K562 (cell line): ENCODE measurements at regions not wholly inside any gene's neighbourhood (a gene's known extent, or its start where the extent isn't known, plus 50 kb on each side); places are given as distances from the start of the nearest gene placed in this dataset.
A peak's percentile ranks its signal among the peaks of the same experiment; 100 is the strongest.

ENCODE experiments used
- CUX1 ChIP-seq: fragments of 200-800 bp; sonication (Bioruptor generic); IDR thresholded peaks from 2 replicates; pipeline ENCODE4 v1.6.1; 2016; ENCODE audit warnings: missing genetic modification characterization, missing compliant biosample characterization
- DIDO1 ChIP-seq: fragments of 450-650 bp; IDR thresholded peaks from 2 replicates; pipeline ENCODE4 v1.6.1; 2016; ENCODE audit warnings: low read depth, missing biosample characterization, missing genetic modification characterization
- FOXM1 ChIP-seq, 2 experiments: fragments of 450-650 bp in 1 of 2; sonication (generic) in 1 of 2; formaldehyde crosslinking in 1 of 2; IDR thresholded peaks; 2 replicates each; pipeline versions ENCODE4 v1.6.1 to v1.9.0; 2017 to 2022; ENCODE audit warnings: low read depth in 2 of 2, mild to moderate bottlenecking in 2 of 2, missing genetic modification reagents in 1 of 2, moderate library complexity in 1 of 2
- HES1 ChIP-seq: fragments of 450-650 bp; IDR thresholded peaks from 2 replicates; pipeline ENCODE4 v1.6.1; 2016; ENCODE audit warnings: low read depth, mild to moderate bottlenecking, moderate library complexity
- HNRNPL ChIP-seq: fragments of 200-400 bp; formaldehyde crosslinking; IDR thresholded peaks from 2 replicates; pipeline ENCODE4 v1.6.1; 2017; ENCODE audit warnings: low read depth, mild to moderate bottlenecking, low read length
- MEF2A ChIP-seq: IDR thresholded peaks from 2 replicates; pipeline ENCODE4 v1.6.1; 2011; ENCODE audit warnings: low read depth, mild to moderate bottlenecking, low read length, moderate library complexity; ENCODE audit not compliant: control insufficient read depth
- NFIX ChIP-seq: fragments of 250-450 bp; sonication (Bioruptor Pico); IDR thresholded peaks from 2 replicates; pipeline ENCODE4 v1.4.0; 2020; ENCODE audit warnings: low read depth, mild to moderate bottlenecking, moderate library complexity
- NFRKB ChIP-seq: fragments of 450-650 bp; IDR thresholded peaks from 2 replicates; pipeline ENCODE4 v1.6.1; 2016; ENCODE audit warnings: low read depth
- PTTG1 ChIP-seq: fragments of 450-650 bp; IDR thresholded peaks from 2 replicates; pipeline ENCODE4 v1.6.1; 2016; ENCODE audit warnings: low read depth, mild to moderate bottlenecking, missing genetic modification characterization, missing compliant biosample characterization
- TCF7 ChIP-seq: sonication (generic); IDR thresholded peaks from 2 replicates; pipeline ENCODE4 v1.6.1; 2016; ENCODE audit warnings: antibody characterized with exemption, borderline replicate concordance
- WHSC1 ChIP-seq: IDR thresholded peaks from one replicate; pipeline ENCODE4 v1.6.1; 2012; ENCODE audit warnings: low read length, control low read depth, inconsistent platforms
- XRCC4 ChIP-seq: IDR thresholded peaks from one replicate; pipeline ENCODE4 v1.6.1; 2011; ENCODE audit not compliant: insufficient read depth, insufficient read length; ENCODE audit errors: extremely low read depth
- ZNF184 ChIP-seq: sonication (generic); formaldehyde crosslinking; IDR thresholded peaks from 2 replicates; pipeline ENCODE4 v1.5.0; 2020; ENCODE audit warnings: missing genetic modification reagents
- ZNF24 ChIP-seq: fragments of 450-650 bp; IDR thresholded peaks from 2 replicates; pipeline ENCODE4 v1.6.1; 2016
- ZNF280A ChIP-seq: fragments of 450-650 bp; IDR thresholded peaks from 2 replicates; pipeline ENCODE4 v1.6.1; 2018; ENCODE audit warnings: mild to moderate bottlenecking, low read depth; ENCODE audit not compliant: partially characterized antibody
- ZNF41 ChIP-seq: fragments of 250-450 bp; sonication (Bioruptor Pico); conservative IDR thresholded peaks from 2 replicates; pipeline ENCODE4 v1.4.0; 2020; ENCODE audit warnings: mild to moderate bottlenecking
- TF ChIP-seq, protein P1 (sequence below): fragments of 250-450 bp; sonication (Bioruptor Pico); IDR thresholded peaks from 2 replicates; pipeline ENCODE4 v1.4.0; 2020; ENCODE audit warnings: mild to moderate bottlenecking, moderate library complexity

DNA sequence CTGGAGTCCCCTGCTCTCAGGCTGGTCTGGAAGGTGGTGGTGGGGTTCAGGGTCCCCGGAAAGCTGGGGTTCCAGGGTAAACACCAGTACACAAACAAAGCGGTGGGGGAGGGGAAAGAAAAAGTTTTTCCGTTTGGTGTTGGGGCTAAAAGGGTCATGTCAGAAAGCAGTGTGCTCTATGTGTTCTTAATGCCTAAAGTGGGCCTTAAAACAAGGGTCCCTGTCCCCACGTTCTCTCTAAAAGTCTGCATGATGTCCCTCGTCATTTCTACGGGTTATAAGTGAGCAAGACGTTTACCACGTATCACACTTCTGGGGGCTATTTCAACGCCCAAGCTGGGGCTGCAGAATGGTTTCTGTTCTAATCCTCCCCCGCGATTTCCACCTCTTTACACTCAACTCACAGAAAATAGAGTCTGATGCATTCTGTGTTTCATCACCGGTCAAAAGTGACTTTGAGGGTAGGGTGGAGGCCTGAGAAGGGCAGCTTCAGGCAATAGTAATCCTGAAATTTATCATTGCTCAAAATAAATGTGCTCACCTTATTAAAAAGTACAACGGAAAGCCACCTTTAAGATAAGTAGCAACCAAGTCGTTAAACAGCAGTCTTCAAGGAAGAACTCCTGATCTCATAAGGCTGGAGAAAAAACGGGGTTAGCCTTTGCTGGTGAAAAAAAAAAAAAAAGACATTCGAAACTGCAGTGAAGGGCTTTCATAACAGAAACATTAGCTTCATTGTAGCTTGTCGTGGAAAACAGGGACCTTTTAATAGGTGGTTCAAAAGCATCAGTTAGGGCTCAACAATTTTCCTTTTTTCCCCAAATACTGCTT lies 63.9 kb upstream of the PTGR2 start (continued):
- TF ChIP-seq CUX1 (no peak), FOXM1 (IDR thresholded peaks at IDR 0.05; ENCODE audit: low read depth) (no peak), FOXM1 (CRISPR knock-in tag; IDR thresholded peaks at IDR 0.05; ENCODE audit: low read depth) (no peak), ZNF24 (no peak), MEF2A (no peak), NFIX (no peak), NFRKB (peak; percentile 63; the same call in 1 of the 2 replicates), HES1 (no peak), HNRNPL (no peak), WHSC1 (no peak), DIDO1 (no peak), ZNF184 (CRISPR knock-in tag) (no peak), XRCC4 (no peak), PTTG1 (no peak), ZNF41 (no peak), TCF7 (no peak), ZNF280A (no peak)
- TF ChIP-seq, protein P1, sequence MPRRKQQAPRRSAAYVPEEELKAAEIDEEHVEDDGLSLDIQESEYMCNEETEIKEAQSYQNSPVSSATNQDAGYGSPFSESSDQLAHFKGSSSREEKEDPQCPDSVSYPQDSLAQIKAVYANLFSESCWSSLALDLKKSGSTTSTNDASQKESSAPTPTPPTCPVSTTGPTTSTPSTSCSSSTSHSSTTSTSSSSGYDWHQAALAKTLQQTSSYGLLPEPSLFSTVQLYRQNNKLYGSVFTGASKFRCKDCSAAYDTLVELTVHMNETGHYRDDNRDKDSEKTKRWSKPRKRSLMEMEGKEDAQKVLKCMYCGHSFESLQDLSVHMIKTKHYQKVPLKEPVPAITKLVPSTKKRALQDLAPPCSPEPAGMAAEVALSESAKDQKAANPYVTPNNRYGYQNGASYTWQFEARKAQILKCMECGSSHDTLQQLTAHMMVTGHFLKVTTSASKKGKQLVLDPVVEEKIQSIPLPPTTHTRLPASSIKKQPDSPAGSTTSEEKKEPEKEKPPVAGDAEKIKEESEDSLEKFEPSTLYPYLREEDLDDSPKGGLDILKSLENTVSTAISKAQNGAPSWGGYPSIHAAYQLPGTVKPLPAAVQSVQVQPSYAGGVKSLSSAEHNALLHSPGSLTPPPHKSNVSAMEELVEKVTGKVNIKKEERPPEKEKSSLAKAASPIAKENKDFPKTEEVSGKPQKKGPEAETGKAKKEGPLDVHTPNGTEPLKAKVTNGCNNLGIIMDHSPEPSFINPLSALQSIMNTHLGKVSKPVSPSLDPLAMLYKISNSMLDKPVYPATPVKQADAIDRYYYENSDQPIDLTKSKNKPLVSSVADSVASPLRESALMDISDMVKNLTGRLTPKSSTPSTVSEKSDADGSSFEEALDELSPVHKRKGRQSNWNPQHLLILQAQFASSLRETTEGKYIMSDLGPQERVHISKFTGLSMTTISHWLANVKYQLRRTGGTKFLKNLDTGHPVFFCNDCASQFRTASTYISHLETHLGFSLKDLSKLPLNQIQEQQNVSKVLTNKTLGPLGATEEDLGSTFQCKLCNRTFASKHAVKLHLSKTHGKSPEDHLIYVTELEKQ (CRISPR knock-in tag), result no peak
